OCI-LY3 (cell line): ENCODE measurements at regions not wholly inside any gene's neighbourhood (a gene's known extent, or its start where the extent isn't known, plus 50 kb on each side); places are given as distances from the start of the nearest gene placed in this dataset.

Source experiments
- CTCF ChIP-seq: fragments of 200-600, 300-600 bp; sonication (generic); IDR thresholded peaks from 2 replicates; pipeline ENCODE4 v1.5.1; 2014; ENCODE audit warnings: antibody characterized with exemption, low read length, low read depth
- EZH2phosphoT487 ChIP-seq: fragments of 200-600 bp; shearing (Covaris generic); IDR thresholded peaks from 2 replicates; pipeline ENCODE4 v1.6.1; 2018; ENCODE audit warnings: antibody characterized with exemption, mixed run types, low read depth

- TF ChIP-seq CTCF, result no peak
- no peak for TF ChIP-seq EZH2phosphoT487
Observed at GRCh38 chr11:81870066-81870412, 863.6 kb downstream of the FAM181B start.
